ENCODE measurements at regions not wholly inside any gene's neighbourhood (a gene's known extent, or its start where the extent isn't known, plus 50 kb on each side); places are given as distances from the start of the nearest gene placed in this dataset.

- DNase-seq, result no peak
Measured at GRCh38 chr18:46388286-46388685, 268.7 kb downstream of the LOXHD1 start.

DNA sequence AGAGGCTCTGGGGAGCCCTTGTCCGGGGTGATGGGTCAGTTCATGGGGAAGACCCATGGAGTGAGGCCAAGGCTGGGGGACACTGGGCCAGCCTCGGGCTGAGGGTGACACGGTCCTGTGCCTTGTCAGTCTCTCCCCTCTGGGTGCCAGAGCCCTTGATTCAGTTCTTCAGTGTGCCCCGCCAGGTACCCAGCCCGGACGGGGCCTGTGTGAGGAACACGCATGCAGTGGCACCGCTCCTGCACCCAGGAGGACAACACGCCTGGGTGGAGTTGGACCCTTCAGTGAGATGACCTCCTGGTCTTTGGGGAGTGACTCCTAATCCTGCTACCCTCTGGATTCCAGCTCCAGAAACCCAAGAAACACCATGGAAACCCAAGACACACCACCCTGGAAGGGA is 264.4 kb downstream of the LOXHD1 start:
- DNase-seq, result no peak

GRCh38 chr18:46393230-46393629 is 263.8 kb downstream of the LOXHD1 start:
- no peak for DNase-seq

DNA sequence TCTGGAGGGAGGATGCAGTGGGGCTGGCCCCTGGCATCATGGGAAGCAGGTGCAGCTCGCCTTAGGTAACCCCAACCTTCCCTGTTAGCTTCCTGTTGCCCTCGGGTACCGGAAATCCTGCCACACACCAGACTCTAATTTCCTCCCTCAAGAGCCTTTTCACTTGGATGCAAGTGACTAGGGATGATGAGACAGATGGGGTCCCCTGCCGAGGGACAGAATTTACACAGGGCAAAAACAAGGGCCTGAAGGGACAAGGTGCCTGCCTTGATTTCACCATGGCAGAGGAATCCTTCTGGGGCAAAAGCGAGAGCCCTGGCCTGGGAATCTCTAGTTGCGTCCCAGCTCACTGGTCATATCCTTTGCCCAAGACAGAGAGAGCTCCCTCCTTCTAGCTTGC is 263.1 kb downstream of the LOXHD1 start:
- DNase-seq, result no peak

GRCh38 chr18:46395795-46396194 is 261.2 kb downstream of the LOXHD1 start:
- DNase-seq, result no peak

GRCh38 chr18:46397174-46397573 is 259.8 kb downstream of the LOXHD1 start:
- no peak for DNase-seq

DNA sequence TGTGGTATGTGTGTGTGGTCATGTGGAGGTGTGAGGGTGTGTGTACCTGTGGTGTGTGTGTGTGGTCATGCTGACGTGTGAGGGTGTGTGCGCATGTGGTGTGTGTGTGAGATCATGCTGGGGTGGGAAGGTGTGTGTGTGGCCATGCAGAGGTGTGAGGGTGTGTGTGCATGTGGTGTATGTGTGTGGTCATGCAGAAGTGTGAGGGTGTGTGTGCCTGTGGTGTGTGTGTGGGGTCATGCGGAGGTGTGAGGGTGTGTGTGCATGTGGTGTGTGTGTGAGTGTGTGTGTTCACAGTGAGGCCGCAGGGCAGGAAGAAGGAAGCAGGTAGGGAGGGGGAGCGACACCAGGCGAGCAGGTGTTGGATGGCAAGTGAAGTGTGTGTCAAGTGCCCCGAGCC is 259.0 kb downstream of the LOXHD1 start:
- no peak for DNase-seq

- no peak for DNase-seq
Measured at GRCh38 chr18:46398625-46399024, 258.4 kb downstream of the LOXHD1 start.

DNA sequence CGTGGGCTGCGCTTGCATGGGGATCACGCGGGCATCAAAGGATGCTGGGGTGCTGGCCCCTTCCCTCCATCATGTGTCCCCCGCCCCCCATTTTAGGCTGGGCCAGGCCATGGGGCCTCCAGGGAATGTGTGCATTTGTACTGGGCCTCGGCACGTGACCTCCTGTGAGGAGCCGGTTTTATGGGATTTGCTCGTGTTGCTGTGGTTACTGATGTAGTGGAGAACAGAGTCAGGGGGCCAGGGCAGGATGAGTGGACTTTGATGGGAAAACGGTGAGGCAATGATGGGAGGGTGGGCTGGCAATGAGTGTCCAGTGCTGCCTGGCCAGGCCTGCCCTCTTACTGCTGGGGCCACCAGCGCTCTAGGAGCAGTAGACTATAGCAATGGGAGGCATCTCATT is 257.7 kb downstream of the LOXHD1 start:
- no peak for DNase-seq

DNA sequence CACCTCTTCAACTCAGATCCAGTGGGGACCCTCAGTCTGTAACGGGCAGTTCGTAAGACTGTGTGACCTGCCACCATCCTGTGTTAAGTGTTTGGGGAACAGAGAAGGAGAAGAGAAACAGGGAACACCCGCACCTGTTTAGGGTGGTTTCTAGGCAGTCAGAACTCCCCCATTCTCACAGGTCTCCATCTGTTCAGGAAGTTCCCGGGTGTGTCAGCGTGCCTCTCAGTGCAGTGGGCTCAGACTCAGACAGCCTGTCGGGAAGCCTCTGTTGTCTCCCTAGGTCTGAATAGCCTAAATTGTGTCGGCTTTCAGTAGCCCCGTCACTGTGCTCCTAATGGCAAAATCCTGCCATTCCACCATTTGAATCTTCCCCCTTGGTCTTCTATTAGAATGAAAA is 256.6 kb downstream of the LOXHD1 start:
- no peak for DNase-seq

DNA sequence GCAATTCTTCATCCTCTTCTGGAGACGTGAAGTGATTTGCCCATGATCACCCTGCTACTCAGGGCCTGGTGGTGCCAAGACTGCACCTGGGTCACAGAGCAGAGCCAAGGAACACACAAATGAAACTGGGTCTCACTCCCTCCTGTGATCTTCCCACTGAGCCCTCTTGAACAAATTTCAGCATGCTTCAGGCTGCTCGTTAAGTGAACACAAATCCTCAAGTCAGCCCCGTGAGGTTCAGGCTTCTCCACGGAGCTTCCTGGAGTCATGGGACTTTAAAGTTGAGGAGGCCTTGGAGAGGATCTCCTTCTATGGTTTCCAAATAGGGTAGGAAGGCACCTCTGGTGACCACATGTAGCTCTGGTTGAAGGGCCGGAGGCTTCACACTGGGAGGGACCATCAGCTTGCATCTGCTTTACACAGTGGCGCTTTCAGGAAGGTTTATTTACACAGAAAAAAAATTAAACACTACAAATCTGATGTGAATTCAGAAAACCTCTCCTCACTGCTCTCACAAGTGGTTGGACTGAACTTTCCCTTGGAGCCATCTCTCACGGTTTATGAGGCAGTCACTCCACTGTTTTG is 255.4 kb downstream of the LOXHD1 start:
- no peak for DNase-seq

GRCh38 chr18:46402396-46402795 is 254.6 kb downstream of the LOXHD1 start:
- DNase-seq, result no peak

DNA sequence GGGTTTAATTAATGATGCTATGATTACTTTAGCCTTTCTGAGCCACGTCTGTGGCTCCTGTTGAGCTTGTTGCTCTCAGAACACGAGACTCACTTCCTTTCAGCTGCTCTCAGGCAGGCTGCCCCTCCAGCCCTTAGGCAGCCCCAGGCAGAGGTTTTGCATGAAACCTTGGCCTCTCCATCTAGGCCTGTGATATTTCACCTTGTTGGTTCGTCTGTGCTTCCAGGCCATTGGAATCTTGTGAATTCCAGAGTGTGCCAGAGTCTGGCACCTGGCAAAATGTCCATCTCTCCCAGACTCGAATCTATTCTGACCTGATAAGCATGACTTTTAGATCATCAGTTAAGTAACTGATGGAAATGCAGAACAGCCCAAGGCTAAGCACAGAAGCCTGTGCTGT is 254.1 kb downstream of the LOXHD1 start:
- no peak for DNase-seq

GRCh38 chr18:46405832-46406538 is 251.0 kb downstream of the LOXHD1 start:
- DNase-seq, result no peak

DNA sequence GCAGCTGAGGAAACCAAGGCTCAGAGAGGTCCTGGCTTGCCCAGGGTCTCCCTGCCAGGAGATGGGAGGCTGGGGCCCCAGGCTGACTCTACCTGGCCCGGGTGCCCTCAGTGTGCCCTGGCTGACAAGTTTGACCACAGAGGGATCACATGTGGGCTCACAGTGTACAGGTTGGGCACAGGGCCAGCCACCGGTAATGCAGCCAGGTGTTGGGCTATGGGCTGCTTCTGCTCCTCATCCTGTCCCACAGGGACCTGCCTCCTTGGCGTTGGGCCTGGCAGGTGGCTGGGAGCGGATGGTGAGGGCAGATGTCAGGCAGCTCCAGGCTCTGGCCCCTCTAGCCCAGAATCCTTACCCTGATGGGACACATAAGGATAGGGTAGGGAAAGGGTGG is 250.5 kb downstream of the LOXHD1 start:
- DNase-seq, result no peak

DNA sequence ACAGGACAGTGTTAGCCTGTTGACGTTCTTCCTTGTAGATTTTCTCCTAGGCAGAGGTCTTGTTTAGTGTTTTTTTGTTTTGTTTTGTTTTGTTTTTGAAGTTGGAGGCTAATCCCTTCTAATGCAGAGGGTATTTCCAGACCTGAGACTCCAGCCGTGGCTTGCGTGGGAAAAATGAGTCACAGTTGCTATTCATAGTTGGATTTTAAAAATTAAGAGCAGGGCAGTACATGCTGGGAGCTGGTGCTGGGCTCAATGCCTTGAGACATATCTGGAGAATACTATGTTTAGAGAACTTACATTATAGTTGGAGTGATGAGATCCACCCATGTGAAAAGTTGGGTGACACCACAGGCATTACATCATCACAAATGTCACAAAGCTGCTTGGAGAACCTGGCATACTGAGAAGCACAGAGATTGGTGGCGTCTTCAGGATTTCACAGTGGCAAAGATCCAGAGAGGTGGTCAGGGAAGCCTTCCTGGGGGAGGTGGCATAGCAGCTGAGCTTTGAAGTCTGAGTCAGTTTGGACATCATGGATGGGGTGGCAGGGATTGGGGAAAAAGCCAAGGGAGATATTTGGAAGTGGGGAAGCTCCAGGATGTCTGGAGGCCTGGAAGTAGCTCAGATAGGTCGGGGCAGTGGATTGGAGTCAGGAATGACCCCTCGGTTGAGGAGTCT is 249.4 kb downstream of the LOXHD1 start:
- DNase-seq, result no peak

DNA sequence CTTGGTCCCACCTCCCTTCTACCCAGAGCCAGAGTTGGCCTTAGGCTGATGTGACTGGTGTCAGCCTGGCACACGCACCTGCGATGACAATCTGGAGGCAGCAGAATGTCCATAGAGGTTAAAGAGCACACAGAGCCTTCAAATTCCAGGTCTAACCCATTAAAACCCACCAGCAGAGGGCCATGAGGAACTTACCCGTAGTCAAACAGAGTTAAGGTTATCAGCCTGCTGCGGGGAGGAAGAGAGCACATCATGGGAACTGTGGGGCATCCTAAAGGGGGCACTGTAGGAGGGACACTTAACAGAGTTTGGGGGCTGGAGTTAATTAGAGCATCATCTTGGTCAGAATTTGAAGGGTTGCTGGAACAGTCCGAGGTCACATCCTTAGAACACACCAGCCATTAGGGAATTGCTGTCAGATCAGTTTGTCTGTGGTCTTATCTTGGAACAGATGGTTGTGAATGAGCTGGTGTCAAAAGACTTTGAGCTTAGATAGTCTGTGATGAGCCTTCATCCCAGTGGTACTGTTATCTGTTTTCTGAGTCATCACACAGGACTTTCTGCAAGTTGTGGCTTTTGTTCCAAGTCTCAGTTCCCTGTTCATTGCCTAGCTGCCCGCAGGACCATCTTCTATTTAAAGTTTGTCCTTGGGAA is 248.6 kb downstream of the LOXHD1 start:
- no peak for DNase-seq

DNA sequence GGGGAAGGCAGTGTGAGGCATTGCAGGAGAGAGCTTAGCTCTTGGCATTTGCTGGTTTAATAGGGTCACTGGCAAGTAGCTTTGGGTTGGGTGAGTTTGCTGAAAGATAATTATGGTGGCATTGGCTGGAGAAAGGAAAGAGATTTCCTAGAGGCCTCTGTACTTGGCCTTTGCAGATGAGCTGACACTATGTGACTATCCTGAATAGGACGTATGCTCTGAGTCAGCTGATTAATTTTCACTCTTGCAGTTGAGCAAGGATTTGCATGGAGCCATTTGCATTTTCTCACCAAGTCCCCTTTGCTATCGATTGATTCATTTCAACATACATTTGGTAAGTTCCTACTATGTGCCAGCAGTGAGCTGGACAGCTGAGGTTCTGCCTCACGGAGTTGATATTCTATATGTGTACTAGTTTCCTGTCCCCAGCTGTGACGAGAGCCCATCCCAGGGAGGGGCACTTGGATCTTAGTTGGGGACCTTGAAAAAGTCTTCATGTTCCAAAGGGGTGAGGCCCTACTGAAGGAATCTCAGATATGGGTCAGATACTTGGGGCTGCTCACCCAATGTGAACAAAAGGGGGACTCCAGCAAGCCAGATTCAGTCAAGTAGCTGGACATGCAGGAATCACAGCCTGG is 245.7 kb downstream of the LOXHD1 start:
- DNase-seq, result no peak

GRCh38 chr18:46411867-46412690 is 244.9 kb downstream of the LOXHD1 start:
- DNase-seq, result no peak

GRCh38 chr18:46412916-46413315 is 244.1 kb downstream of the LOXHD1 start:
- no peak for DNase-seq

- DNase-seq, result no peak
Measured at GRCh38 chr18:46413684-46414083, 243.3 kb downstream of the LOXHD1 start.

DNA sequence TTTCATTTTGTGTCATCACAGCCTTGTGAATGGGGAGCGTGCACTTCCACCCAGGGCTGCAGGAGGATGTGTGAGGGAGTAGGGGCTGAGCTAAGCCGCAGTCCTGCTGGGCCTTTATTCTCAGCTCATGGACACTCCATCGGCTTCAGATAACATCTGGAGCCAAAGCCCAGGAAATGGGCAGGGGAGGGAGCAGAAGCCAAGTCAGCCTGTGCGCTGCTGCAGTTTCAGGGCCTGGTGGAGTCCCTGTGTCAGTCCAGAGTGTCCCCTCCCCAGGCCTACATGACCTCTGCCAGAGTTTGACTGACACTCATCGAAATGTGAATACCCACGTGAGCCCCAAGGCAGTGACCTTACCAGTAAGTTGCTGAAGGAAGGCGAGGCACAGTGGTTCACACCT is 242.2 kb downstream of the LOXHD1 start:
- DNase-seq, result no peak

All from CD4-positive, alpha-beta T cell treated with Interleukin-17A for 4 hours (primary cell).